ENCODE measurements at regions not wholly inside any gene's neighbourhood (a gene's known extent, or its start where the extent isn't known, plus 50 kb on each side); places are given as distances from the start of the nearest gene placed in this dataset.

DNA sequence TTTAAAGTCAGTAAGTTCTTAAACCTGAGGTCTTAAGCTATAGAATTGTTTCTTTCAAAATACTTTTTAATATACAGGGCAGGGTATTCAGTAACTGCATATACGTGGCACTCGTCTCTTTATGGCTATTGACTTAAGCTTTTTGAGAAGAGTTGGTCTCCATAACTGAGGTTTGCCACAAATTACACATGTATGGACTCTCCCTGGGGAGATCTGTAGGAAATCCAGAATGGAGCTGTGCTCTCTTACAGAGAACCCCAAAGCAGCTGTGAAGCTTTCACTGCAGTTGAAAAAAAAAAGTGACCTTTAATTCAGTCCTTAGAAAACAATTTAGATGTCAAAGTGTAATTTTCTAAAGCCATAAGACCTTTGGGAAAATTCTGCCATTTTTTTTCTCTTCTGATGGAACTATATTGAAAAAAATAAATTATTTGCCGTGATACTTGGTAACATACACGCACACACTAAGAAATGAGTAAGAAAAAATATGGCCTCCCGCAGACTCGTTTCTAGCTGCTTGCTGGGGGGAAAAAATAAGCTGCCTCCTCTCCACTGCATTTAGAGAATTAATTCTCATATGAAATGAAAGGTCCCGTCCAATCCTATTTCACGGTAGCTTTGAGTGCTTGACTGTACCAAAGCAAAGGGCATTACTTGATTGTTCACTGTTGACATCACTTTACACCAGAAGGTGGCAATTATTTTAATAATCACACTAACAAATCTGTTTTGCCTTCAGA is 159.4 kb upstream of the TENM3 start:
- TF ChIP-seq CTCF (IDR thresholded peaks at IDR 0.05; ENCODE audit: control insufficient read depth, insufficient read depth, low read depth, low read length, missing control alignments), result no peak
- DNase-seq (ENCODE audit: low read depth), result no peak
- H3K4me3 ChIP-seq (ENCODE audit: control insufficient read depth, low read depth, low read length), result no peak overlapping the region

DNA sequence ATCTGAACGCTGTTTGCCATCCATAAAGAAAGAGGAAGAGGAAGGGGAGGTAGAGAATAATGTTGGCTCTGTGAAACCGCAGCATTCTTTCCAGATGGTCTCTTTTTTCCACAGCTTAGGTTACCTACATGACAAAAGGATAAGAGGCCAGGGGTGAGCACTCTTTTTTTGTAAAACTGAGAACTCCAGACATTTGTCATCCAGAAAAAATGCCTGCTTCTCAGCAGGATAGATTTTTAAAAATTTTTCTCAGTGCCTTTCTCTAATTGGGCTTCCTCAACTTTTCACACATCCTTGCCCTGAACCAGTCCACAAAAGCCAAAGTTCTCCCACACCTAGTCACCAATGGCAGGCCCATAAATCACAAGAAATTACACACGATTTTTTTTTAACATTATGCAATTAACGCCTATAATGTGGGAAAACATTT is 158.1 kb upstream of the TENM3 start:
- no peak overlapping the region for H3K4me3 ChIP-seq (ENCODE audit: control insufficient read depth, low read depth, low read length)
- DNase-seq (ENCODE audit: low read depth), result no peak
- no peak for TF ChIP-seq CTCF (IDR thresholded peaks at IDR 0.05; ENCODE audit: control insufficient read depth, insufficient read depth, low read depth, low read length, missing control alignments)

GRCh38 chr4:182089326-182089725 is 153.9 kb upstream of the TENM3 start:
- DNase-seq (ENCODE audit: low read depth), result no peak
- TF ChIP-seq CTCF (IDR thresholded peaks at IDR 0.05; ENCODE audit: control insufficient read depth, insufficient read depth, low read depth, low read length, missing control alignments), result no peak
- no peak overlapping the region for H3K4me3 ChIP-seq (ENCODE audit: control insufficient read depth, low read depth, low read length)

- no peak overlapping the region for H3K4me3 ChIP-seq (ENCODE audit: control insufficient read depth, low read depth, low read length)
- DNase-seq (ENCODE audit: low read depth), result no peak
These were observed 153.0 kb upstream of the TENM3 start for GRCh38 chr4:182090186-182090585.

DNA sequence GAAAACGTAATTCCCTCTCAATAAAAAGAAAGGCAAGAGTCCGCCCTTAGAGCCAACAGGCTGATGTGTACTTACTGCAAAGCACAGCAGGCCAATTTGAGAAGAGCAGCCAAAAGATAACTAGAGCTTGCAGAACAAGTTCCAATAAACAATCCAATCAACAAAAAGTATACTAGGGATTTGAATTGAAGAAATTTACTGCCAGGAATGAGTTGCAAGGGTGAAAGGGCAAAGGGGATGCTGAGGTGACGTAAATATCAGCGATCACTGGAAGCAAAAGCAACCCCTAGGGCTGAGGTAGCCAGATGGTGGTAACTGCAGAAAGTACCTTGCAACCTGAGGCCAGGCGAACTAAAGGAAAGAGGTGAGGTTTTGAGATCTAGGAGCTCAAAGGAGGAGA is 152.1 kb upstream of the TENM3 start:
- H3K4me3 ChIP-seq (ENCODE audit: control insufficient read depth, low read depth, low read length), result no peak overlapping the region
- TF ChIP-seq CTCF (IDR thresholded peaks at IDR 0.05; ENCODE audit: control insufficient read depth, insufficient read depth, low read depth, low read length, missing control alignments), result no peak
- no peak for DNase-seq (ENCODE audit: low read depth)

More at GRCh38 chr4:182090186-182090585, 153.0 kb upstream of the TENM3 start:
- TF ChIP-seq CTCF (IDR thresholded peaks at IDR 0.05; ENCODE audit: control insufficient read depth, insufficient read depth, low read depth, low read length, missing control alignments), result no peak

- H3K4me3 ChIP-seq (ENCODE audit: control insufficient read depth, low read depth, low read length), result no peak overlapping the region
- no peak for DNase-seq (ENCODE audit: low read depth)
- no peak for TF ChIP-seq CTCF (IDR thresholded peaks at IDR 0.05; ENCODE audit: control insufficient read depth, insufficient read depth, low read depth, low read length, missing control alignments)
These were observed 149.8 kb upstream of the TENM3 start for GRCh38 chr4:182093431-182093831.

All from AG09309 (cell line).